Smooth muscle cell (in vitro differentiated cells): ENCODE measurements at regions not wholly inside any gene's neighbourhood (a gene's known extent, or its start where the extent isn't known, plus 50 kb on each side); places are given as distances from the start of the nearest gene placed in this dataset.

Experiments used
- DNase-seq: peaks from one replicate; lab custom pipeline; 2025; ENCODE audit not compliant: unreplicated experiment; lab: John Stamatoyannopoulos, UW
- H2AFZ ChIP-seq: fragments of 200-600 bp; sonication (generic); 2 replicates; pipeline ENCODE4 v1.6.0; 2016; ENCODE audit warnings: antibody characterized with exemption, low read depth, mild to moderate bottlenecking
- H3F3A ChIP-seq: fragments of 200-600 bp; sonication (generic); 2 replicates; pipeline ENCODE4 v1.6.0; 2017; ENCODE audit warnings: antibody characterized with exemption, low read depth
- H3K27ac ChIP-seq: fragments of 200-600 bp; sonication (generic); 2 replicates; pipeline ENCODE4 v1.5.1; 2016; ENCODE audit warnings: low read depth, mild to moderate bottlenecking
- H3K27me3 ChIP-seq: fragments of 200-600 bp; sonication (generic); 2 replicates; pipeline ENCODE4 v1.6.1; 2016; ENCODE audit warnings: low read depth, mild to moderate bottlenecking
- H3K36me3 ChIP-seq: fragments of 200-600 bp; sonication (generic); 2 replicates; pipeline ENCODE4 v1.5.1; 2016; ENCODE audit warnings: low read depth
- H3K4me1 ChIP-seq: fragments of 200-600 bp; sonication (generic); 2 replicates; pipeline ENCODE4 v1.5.1; 2016; ENCODE audit warnings: low read depth
- H3K4me2 ChIP-seq: fragments of 200-600 bp; sonication (generic); 2 replicates; pipeline ENCODE4 v1.6.0; 2016; ENCODE audit warnings: mild to moderate bottlenecking
- H3K4me3 ChIP-seq: fragments of 200-600 bp; sonication (generic); 2 replicates; pipeline ENCODE4 v1.5.1; 2016; ENCODE audit warnings: mild to moderate bottlenecking
- H3K79me2 ChIP-seq: fragments of 200-600 bp; sonication (generic); 2 replicates; pipeline ENCODE4 v1.6.0; 2016; ENCODE audit warnings: low read depth, mild to moderate bottlenecking
- H3K9ac ChIP-seq: fragments of 200-600 bp; sonication (generic); 2 replicates; pipeline ENCODE4 v1.6.0; 2016; ENCODE audit warnings: low read depth
- H3K9me3 ChIP-seq: fragments of 200-600 bp; sonication (generic); replicated peaks from 2 replicates; pipeline ENCODE4 v1.5.1; 2016; ENCODE audit warnings: low read depth
- H4K20me1 ChIP-seq: fragments of 200-600 bp; sonication (generic); 2 replicates; pipeline ENCODE4 v1.6.0; 2016; ENCODE audit warnings: low read depth
- WGBS: methylation state at CpG from one replicate; pipeline ENCODE4 v1.1.7; 2016; ENCODE audit warnings: low lambda C conversion rate; 5-methylcytosine and 5-hydroxymethylcytosine counted together
- TF ChIP-seq, protein P1 (sequence below): fragments of 200-600 bp; sonication (generic); IDR thresholded peaks from 2 replicates; pipeline ENCODE4 v1.5.1; 2017; ENCODE audit warnings: borderline replicate concordance, mild to moderate bottlenecking, antibody characterized with exemption; ENCODE audit not compliant: insufficient read depth, poor library complexity, severe bottlenecking

DNA sequence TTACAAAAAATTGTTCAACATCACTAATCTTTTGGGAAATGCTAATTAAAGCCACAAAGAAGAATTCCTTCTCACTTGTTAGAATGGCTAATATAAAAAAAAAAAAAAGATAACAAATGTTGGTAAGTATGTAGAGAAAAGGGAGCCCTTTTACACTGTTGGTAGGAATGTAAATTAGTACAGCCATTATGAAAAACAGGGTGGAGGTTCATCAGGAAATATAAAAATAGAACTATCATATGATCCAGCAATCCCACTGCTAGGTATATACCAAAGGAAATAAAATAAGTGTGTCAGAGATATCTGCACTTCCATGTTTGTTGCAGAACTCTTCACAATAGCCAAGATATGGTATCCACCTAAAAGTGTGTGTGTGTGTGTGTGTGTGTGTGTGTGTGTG lies 83.5 kb upstream of the RGMB start:
- Histone ChIP-seq H3K4me1 (no peaks in the 10 kb centered on the region), H3K27me3 (no peaks in the 10 kb centered on the region), H3K9me3 (no peaks in the 10 kb centered on the region), H4K20me1 (no peaks in the 10 kb centered on the region), H3K9ac (no peak overlapping the region), H3K79me2 (no peaks in the 10 kb centered on the region), H3K4me3 (no peak overlapping the region), H2AFZ (no peak overlapping the region), H3K36me3 (no peaks in the 10 kb centered on the region), H3F3A (no peaks in the 10 kb centered on the region), H3K27ac (no peak overlapping the region), H3K4me2 (no peak overlapping the region)
- no peak for DNase-seq
- TF ChIP-seq, protein P1, sequence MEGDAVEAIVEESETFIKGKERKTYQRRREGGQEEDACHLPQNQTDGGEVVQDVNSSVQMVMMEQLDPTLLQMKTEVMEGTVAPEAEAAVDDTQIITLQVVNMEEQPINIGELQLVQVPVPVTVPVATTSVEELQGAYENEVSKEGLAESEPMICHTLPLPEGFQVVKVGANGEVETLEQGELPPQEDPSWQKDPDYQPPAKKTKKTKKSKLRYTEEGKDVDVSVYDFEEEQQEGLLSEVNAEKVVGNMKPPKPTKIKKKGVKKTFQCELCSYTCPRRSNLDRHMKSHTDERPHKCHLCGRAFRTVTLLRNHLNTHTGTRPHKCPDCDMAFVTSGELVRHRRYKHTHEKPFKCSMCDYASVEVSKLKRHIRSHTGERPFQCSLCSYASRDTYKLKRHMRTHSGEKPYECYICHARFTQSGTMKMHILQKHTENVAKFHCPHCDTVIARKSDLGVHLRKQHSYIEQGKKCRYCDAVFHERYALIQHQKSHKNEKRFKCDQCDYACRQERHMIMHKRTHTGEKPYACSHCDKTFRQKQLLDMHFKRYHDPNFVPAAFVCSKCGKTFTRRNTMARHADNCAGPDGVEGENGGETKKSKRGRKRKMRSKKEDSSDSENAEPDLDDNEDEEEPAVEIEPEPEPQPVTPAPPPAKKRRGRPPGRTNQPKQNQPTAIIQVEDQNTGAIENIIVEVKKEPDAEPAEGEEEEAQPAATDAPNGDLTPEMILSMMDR = no peak

GRCh38 chr5:98694902-98695301 lies 78.6 kb upstream of the RGMB start:
- no peak overlapping the region for H3K4me2 ChIP-seq
- H3K9ac ChIP-seq = no peak overlapping the region
- H4K20me1 ChIP-seq = no peaks in the 10 kb centered on the region
- no peaks in the 10 kb centered on the region for H3K9me3 ChIP-seq
- DNase-seq = no peak
- H2AFZ ChIP-seq = no peak overlapping the region
- 75% methylated on average over 1 of the region's 1 CpG for WGBS
- H3K79me2 ChIP-seq = no peaks in the 10 kb centered on the region
- no peaks in the 10 kb centered on the region for H3K4me1 ChIP-seq
- H3K27ac ChIP-seq = no peak overlapping the region
- TF ChIP-seq, protein P1 = no peak
- no peaks in the 10 kb centered on the region for H3K36me3 ChIP-seq
- H3K4me3 ChIP-seq = no peak overlapping the region
- H3F3A ChIP-seq = no peaks in the 10 kb centered on the region
- no peaks in the 10 kb centered on the region for H3K27me3 ChIP-seq

GRCh38 chr5:98698359-98698758 lies 75.1 kb upstream of the RGMB start:
- Histone ChIP-seq H3F3A (no peaks in the 10 kb centered on the region), H3K9me3 (no peaks in the 10 kb centered on the region), H3K27me3 (no peaks in the 10 kb centered on the region), H3K4me1 (no peaks in the 10 kb centered on the region), H3K4me2 (no peak overlapping the region), H3K9ac (no peak overlapping the region), H2AFZ (no peak overlapping the region), H3K79me2 (no peaks in the 10 kb centered on the region), H4K20me1 (no peaks in the 10 kb centered on the region), H3K4me3 (no peak overlapping the region), H3K36me3 (no peaks in the 10 kb centered on the region), H3K27ac (no peak overlapping the region)
- TF ChIP-seq, protein P1 = no peak
- DNase-seq = no peak

- Histone ChIP-seq H3K79me2 (no peaks in the 10 kb centered on the region), H3K4me3 (no peak overlapping the region), H3K36me3 (no peaks in the 10 kb centered on the region), H3K27ac (no peak overlapping the region), H3K4me1 (no peaks in the 10 kb centered on the region), H3K9ac (no peak overlapping the region), H3K4me2 (no peak overlapping the region), H2AFZ (no peak overlapping the region), H4K20me1 (no peaks in the 10 kb centered on the region), H3K9me3 (no peaks in the 10 kb centered on the region), H3F3A (no peaks in the 10 kb centered on the region), H3K27me3 (no peaks in the 10 kb centered on the region)
- no peak for DNase-seq
- WGBS = 93% methylated on average over 2 of the region's 2 CpGs
- TF ChIP-seq, protein P1 = no peak
Observed at GRCh38 chr5:98700730-98701129, 72.7 kb upstream of the RGMB start.
